ENCODE measurements at regions not wholly inside any gene's neighbourhood (a gene's known extent, or its start where the extent isn't known, plus 50 kb on each side); places are given as distances from the start of the nearest gene placed in this dataset.

DNA sequence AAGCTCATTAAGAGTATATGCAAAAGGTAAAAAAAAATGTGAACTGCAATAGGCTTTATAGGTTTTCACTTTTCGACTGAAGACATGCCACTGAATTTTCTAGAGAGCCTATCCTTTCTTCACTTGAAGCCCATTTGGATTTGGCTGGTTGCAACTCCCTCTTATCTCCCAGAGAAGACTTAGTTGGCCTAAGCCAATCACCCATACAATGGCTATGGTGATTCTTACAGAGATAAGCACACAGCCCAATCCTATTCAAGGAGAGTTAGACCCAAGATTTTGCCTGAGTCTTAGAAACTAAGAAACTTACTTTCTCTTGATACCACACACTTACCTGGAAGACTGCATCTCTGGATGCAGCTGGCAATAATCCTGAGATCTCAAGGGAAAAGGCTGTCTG, 167.3 kb upstream of the PTCHD4 start:
- TF ChIP-seq, protein P1, sequence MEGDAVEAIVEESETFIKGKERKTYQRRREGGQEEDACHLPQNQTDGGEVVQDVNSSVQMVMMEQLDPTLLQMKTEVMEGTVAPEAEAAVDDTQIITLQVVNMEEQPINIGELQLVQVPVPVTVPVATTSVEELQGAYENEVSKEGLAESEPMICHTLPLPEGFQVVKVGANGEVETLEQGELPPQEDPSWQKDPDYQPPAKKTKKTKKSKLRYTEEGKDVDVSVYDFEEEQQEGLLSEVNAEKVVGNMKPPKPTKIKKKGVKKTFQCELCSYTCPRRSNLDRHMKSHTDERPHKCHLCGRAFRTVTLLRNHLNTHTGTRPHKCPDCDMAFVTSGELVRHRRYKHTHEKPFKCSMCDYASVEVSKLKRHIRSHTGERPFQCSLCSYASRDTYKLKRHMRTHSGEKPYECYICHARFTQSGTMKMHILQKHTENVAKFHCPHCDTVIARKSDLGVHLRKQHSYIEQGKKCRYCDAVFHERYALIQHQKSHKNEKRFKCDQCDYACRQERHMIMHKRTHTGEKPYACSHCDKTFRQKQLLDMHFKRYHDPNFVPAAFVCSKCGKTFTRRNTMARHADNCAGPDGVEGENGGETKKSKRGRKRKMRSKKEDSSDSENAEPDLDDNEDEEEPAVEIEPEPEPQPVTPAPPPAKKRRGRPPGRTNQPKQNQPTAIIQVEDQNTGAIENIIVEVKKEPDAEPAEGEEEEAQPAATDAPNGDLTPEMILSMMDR (IDR thresholded peaks at IDR 0.05; ENCODE audit: low read length), result no peak
- TF ChIP-seq EZH2 (IDR thresholded peaks at IDR 0.05; ENCODE audit: borderline replicate concordance, low read length), result no peak

Measured in OCI-LY1 (cell line).